Body of pancreas (tissue), 4 donors: ENCODE measurements at regions not wholly inside any gene's neighbourhood (a gene's known extent, or its start where the extent isn't known, plus 50 kb on each side); places are given as distances from the start of the nearest gene placed in this dataset.

Experiments
- CTCF ChIP-seq, 7 experiments: fragments of 450-650 bp in 4 of 7; fragments of 200-600 bp in 3 of 7; sonication (generic) in 3 of 7; IDR thresholded peaks; one replicate each; pipeline ENCODE4 v1.5.1; 2016 to 2019; ENCODE audit warnings: antibody characterized with exemption in 7 of 7
- POLR2A ChIP-seq, 3 donors: fragments of 450-650 bp; IDR thresholded peaks; one replicate each; pipeline ENCODE4 v1.6.1; 2016; ENCODE audit warnings: antibody characterized with exemption in 3 of 3, mild to moderate bottlenecking in 2 of 3

- no peak for TF ChIP-seq CTCF (IDR thresholded peaks at IDR 0.05)
- TF ChIP-seq POLR2A (IDR thresholded peaks at IDR 0.05), result no peak
Observed at GRCh38 chr9:88280816-88281382, 107.3 kb upstream of the SPIN1 start.
